HG03571 (cell line): ENCODE measurements at regions not wholly inside any gene's neighbourhood (a gene's known extent, or its start where the extent isn't known, plus 50 kb on each side); places are given as distances from the start of the nearest gene placed in this dataset.

Experiments
- ATAC-seq: cut with Tn5 transposase; IDR thresholded peaks from one replicate; pipeline ENCODE4 v1.9.1; 2021; ENCODE audit not compliant: unreplicated experiment

DNA sequence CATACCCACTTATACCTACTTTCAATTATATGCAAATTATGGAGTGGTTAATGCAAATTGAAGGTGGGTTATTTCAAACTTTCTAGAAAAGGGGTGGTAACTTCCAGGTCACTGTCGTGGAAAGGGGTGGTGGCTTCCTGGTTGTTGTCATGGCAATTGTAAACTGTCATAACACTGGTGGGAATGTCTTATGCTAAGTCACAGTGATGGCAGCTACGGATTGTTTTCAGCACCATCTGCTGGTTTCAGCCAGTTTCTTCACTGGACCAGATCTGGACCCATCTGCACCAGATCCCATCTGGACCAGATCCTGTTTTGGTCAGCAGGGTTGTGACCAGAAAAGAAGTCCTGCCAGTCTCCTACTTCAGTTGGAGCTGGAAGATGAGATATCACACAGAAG lies 1469.3 kb downstream of the AACS start:
- ATAC-seq, result no peak

DNA sequence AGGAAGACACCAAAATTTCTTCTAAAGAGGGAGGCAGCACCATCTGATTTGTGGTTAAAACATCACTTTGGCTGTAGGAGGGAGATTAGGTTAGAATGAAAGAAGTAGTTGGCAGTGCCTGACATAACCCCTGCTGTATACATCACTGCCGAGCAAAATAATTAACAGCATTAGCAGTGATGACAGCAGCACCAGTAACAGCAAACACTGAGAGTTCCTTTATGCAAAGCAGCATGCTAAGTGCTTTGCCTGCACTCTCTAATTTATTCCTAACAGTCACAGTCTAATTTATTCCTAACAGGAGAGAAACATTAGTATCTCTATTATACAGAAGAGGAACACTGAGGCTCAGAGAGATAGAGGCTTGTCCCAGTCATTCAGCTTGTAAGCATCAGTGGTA lies 1469.7 kb downstream of the AACS start:
- ATAC-seq, result no peak

DNA sequence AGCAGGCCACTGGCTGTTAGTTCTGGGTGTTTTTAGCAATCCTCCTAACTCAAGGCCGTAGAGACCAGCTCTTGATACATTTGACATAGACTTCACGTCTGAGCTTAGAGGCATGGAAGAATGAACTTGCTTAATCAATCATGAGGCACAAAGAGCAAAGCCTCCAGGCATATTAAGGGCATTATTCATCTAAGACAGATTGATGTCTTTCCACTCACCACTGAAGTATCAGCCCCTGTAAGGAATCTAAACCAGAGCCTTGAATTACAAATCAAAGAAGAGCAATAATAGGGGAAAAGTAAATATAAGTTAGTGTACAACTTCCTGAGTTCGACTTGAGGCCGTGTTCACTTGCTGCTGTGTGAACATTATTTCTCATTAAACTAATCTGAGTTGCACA lies 1470.7 kb downstream of the AACS start:
- ATAC-seq, result no peak

DNA sequence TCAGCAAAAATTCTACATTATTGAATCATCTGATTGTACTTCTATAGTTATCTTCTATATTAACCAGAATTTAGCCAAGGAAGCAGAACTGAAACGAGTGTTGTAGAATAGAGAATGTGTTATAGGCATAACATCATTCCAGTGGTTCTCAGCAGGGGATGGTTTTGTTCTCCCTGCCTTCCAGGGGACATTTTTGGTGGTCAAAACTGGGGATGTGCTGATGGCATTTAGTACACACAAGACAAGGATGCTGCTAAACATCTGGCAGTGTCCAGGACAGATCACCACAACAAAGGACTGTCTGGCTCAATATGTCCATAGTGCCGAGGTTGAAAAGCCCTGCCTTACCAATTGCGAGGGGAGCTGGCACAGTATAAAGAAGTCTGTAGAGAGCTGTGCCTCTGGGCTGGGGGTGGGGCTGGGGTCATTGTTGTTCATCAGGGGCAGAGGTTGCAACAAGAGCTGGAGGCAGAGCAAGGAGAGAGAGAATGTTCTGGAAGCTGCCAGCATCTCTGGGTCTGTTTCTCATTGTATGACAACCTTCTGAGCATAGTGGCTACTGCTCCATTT lies 1472.8 kb downstream of the AACS start:
- ATAC-seq, result no peak

DNA sequence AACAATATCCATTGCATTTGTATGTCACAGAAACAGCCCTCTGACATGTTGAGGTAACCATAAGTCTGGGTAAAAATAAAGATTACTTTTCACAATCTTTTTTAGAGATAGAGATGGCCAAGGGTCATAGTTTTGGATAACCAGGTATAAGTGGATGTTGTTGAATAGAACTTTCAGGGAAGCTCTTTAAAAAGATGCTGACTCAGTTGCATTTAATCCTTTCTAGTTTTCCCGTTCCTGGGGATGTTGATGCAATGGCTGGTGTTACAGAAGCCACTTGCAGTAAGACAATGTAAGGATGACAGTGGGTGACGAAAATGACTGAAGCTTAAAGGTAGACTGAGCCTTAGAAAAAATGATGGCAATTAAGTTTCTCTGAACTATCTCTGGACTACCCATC lies 1473.7 kb downstream of the AACS start:
- ATAC-seq, result no peak

DNA sequence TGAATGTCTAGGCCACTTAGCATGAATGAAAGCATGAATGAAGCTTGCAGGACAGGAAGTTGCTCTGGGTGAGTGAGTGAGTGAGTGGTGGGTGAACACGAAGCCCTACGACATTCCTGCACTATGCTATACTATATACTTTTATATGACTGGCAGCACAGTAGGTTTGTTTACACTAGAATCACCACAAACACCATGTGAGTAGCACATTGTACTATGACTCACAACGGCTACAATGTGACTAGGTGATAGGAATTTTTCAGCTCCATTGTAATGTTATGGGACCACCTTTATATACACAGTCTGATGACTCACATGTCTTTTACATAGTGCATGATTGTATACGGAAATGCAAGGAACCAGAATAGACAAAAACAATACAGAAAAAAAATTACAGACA lies 1480.2 kb downstream of the AACS start:
- ATAC-seq, result no peak

DNA sequence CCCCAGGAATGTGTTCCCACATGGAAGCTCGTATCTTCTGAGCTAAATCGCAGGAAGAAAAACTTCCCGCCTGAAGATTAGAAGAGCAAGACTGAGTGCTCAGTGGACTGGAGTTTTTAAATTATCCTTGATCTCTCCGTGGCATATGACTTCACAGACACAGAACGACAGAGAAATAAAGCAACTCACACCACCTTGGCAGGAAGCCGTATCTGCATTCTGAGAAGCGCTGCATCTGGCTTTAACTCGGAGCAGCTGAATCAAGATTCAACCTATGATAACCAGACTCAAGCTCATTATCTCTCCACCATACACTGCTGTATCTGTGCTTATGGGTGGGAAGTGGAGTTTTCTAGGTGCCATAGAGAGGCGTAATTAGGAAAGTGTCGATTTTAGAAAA lies 1482.7 kb downstream of the AACS start:
- no peak for ATAC-seq

DNA sequence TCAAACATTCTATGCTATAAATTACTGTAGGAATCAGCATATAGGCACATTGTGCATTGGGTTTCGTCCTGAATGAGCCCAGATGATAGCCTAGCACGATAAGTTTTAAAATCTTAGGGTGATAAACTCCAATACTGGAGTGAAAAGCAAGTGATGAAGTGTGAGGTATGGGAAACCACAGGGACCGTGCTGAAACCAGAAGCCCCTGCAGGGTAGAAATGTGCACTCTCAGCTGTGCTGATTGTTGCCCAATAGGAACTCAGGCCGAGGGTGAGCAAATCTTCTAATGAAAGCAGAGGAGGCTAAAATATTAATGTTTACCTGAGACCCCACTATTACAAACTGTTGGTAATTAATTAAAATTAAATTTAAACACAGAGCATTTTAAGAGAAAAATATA lies 1486.6 kb downstream of the AACS start:
- no peak for ATAC-seq

DNA sequence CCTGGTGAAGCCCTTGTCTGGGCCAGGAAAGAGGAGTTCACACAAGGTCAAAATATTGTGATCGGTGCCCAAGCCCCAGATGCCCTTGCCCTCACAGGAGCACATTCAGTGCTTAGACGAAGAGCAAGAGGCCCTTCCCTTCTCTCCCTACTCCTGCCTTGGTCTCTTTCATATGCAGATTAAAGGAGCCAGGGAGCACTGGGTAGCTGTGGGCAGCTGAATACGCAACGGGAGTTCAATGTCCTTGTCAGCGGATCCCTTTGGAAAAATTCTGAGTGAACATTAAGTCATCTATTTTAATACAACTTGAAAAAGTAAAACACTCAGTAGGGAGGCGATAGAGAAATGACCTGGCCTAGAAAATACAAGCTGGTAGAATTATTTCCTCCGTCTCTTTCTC lies 1489.4 kb downstream of the AACS start:
- no peak for ATAC-seq

DNA sequence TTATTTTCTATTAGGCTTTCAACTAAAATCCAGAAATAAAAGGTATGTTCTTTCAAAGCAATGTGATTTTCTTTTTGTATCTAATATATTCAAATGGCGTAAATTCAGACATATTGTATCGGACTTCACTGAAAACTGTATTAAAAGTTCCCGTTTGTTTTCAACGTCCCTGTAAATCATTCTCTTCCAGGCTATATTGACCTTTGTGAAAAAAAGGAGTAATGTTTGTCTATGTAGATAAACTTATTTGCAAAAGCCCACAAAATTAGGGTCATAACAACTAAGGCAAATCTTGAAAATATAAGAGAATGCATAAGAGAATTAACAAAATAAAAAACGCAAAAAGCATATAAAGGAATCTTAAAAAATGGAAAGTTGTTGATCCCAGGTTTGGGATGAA lies 1492.4 kb downstream of the AACS start:
- no peak for ATAC-seq

DNA sequence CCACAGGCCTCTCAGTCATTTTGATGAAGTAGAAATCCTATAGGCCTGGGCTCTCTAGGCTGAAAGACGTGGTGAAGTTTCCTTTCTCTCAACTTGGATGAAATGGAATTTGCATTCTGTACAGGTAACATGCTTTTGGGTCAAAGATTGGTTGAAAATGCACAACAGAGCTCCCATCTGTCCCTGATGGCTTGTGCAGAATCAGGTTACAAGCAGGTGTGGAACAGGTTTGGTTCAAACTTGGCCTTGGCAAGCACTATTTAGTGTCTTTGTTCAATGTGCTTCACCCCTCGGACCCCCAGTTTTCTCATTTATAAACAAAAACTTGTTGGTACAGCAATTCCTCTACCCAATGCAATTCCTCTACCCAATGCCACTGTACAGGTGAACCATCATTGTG lies 1493.0 kb downstream of the AACS start:
- no peak for ATAC-seq

DNA sequence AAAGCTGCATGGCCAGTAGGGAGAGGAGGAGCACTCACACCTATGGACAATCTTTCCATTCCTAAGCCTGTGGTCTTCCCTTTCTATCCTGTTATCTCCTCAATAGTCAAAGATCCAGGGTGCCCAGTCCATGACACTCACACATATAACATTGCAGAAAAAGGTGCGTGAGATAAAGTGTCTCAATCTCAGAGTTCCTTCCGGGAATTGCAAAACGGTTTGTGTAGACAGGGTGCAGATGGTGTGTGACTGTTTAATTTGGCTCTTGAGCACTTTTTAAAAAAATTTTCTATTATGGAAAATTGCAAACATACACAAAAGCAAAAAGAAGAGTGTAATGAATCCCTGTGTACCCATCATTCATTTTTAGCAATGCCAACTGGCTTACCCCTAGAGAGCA lies 1493.6 kb downstream of the AACS start:
- no peak for ATAC-seq

DNA sequence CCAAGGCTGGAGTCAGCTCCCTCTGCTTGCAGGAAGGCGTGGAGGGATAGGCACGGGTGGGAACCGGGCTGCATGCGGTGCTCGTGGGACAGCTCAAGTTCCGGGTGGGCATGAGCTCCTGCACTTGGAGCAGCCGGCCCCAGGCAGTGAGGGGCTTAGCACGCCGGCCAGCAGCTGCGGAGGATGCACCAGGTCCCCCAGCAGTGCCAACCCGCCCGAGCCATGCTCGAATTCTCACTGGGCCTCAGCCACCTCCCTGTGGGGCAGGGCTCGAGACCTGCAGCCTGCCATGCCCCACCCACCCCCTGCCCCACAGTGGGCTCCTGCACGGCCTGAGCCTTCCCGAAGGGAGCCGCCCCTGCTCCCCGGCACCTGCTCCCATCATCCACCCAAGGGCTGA lies 1501.8 kb downstream of the AACS start:
- no peak for ATAC-seq

DNA sequence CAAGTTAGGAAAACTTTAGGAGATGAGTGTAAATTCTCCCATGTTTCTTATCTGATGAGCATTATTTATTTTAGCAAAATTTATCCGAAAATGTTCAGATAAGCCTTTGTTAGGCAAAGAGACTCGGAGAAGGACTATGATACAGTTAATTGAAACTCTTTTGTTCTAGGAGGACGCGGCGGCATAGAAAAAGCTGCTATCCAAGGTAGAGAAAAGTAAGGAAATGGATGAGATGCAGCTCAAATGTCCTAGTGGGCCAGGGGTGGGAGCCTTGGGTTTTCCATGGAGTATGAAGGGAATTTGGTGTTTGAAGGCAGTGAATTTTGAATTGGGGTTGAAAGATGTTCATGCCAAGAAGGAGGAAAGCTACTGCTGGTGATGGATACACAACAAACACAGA lies 1504.5 kb downstream of the AACS start:
- no peak for ATAC-seq

DNA sequence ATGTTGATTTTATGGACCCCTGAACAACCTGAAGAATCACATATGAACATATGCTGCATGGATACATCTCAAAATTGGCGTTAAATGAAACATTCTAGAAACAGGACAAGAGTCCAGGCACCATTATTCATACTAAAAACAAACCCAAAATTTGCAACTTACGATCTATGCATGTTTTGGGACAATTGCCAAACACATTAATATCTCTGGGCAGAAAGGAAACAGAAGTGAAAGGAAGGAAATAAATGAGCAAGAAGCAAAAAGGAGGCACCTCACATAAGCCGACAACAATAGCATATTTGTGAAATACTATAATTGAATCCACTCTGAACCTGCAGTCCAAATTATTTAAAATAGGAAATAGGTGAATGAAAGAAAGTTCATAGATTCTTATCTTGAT lies 1505.3 kb downstream of the AACS start:
- no peak for ATAC-seq

DNA sequence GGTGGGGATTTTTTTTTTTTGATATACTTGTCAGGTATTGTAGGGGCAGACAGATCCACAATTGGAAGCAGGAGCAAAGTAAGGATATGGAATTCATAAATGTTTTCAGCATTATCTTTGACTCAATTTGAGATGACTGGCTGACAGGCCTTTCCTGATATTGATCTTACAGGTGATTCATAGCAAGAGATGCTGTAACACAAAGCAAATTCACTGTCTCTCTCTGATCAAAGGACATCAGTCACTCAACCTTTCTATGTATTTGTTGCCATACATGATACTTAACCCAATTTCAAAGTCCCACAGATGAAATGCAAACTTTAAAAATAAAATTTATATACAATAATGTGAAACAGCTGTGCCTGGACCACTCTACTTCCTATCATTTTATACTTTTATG lies 1506.9 kb downstream of the AACS start:
- ATAC-seq, result no peak

DNA sequence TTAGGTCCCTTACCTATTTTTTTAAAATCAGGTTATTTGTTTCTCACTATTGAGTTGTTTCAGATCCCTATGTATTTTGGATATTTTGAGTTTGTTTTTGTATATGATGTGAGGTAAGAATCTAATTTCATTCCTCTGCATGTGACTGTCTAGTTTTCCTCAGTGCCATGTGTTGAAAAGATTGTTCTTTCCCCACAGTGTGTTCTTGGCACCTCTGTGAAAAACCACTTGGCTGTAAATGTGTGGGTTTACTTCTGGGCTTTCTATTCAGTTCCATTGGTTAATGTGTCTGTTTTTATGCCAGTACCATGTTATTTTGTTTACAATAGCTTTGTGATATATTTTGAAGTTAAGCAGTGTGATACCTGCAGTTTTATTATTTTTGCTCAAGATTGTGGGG lies 1516.4 kb downstream of the AACS start:
- no peak for ATAC-seq

DNA sequence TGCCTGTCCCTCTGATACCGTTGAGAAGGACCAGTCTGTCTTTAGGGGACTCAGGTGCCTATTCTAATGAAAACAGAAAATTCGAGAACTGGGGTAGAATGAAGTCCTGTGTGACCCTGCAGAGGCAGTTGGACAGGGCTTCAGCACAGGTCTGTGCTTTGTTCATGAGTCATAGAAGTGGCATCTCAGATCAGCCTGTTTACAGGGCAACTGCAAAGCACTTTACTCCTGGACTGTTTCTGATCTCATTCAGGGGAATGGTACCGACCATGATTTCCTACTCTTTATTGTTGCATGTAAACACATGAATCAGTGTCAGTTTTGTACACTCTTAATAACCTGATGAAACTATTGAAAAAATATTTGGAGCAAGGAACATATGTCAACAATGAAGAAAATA lies 1517.0 kb downstream of the AACS start:
- no peak for ATAC-seq

DNA sequence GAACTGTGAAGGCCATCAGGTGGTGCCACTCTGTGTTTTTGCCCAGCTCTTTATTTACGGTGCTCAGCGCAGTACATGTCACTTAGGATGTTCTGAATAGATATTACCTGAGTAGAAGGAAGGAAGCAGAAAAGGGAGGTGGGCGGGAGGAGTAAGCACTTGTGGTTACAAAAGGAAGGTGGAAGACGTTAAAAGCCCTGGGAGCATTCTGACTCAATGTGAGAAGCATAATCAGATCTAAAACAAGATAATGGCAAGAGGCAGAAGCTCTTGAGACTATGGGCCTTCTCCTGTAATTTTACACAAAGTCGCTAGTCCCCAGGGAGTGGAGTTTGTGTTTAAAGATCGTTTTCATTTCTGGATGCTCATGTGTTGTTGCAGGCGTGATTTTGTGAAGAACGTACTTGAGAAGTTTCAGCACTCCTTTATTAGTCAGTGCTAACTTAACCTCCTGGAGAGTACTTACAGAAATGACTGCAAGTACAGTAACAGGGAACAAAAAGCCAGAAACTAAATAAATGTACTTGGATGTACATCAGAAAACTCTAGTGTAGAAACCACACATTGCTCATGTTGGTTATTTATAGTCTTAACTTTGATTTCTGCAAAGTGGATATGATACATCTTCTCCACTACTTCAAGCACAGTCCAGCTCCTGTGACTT lies 1523.5 kb downstream of the AACS start:
- no peak for ATAC-seq

DNA sequence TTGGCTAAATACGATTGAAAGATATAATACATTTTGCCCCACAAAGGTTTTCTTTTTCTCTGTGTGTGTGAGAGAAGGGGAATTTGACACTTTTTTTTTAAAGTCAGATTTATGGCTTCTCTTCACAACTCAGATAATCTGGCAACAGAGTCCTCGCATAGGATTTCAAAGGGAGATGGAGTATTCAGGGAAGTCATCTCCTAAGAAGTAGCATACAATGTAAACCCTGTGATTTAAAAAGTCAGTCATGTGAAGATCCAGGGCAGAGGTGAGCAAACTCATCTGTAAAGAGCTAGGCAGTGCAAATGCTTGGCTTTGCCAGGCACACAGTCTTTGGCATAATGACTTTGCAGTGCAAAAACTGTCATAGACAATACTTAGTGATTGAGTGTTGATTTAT lies 1526.3 kb downstream of the AACS start:
- no peak for ATAC-seq

DNA sequence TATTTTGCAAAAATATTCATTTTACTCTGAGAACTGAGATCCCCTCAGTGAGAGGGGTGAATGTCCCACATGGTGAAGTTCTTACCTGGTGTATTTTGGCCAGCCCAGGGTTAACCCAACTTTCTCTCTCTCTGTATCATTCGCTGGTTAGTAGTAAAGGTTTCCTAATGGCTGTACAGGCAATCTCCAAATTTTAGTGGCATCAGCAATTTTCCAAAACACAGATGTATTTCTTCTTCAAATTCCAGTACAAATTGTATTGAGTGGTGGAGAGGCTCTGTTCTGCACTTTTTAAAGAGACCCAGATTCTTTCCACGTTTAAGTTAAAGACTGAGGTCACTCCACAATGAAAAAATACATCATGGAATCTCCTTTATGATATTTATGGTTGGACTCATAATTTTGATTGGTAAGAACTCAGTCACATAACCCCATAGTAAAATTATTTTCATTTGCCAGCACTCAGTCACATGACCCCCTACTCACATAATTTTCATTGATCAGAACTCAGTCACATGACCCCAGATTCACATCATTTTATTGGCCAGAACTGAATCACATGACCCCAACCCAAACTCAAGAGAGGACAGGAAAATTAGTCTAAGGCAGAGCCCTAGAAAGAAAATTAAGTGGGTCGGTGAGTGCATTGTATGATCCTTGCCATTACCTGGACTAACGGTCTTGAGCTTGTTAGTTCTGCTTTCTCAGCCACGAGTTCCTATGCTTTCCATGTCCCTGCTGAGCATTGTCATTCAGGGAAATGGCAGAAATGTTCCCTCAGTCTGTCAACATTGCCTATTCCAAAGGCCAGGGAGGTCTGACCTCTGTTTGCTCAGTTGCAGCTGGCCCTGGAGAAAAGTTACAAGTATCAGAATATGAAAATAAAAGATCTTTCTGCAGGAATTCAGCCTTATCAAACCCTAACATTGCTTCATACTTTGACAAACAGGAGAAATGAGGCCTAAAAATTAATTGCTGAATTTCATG lies 1536.2 kb downstream of the AACS start:
- no peak for ATAC-seq

DNA sequence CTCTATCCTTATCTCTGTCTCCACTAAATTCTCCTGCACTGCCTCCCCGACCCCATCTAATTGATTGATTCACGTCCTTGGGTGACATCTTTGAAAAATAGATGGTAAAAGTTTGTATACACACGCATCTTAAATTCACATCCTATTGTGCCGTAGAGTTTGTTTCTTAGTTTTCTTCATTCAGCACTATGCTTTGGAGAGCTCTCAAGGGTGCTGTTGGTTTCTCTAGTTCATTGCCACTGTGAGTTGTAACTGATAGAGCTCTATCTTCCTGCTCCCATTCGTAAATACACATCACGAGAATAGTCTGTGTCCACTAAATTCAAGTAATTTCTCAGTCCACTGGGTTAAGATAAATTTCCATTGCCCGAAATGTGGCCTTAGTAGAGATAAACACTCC lies 1537.4 kb downstream of the AACS start:
- no peak for ATAC-seq
